Stimulated activated naive CD8-positive, alpha-beta T cell treated with anti-CD3 and anti-CD28 coated beads, Interleukin-15, amount 100 ng/mL, for 72 hours (primary cell): ENCODE measurements at regions not wholly inside any gene's neighbourhood (a gene's known extent, or its start where the extent isn't known, plus 50 kb on each side); places are given as distances from the start of the nearest gene placed in this dataset.

Source experiments
- ATAC-seq: fragments of 150-1000 bp; cut with Tn5 transposase; 2 replicates; pipeline ENCODE4 v1.10.0; 2021; ENCODE audit warnings: mild to moderate bottlenecking, moderate library complexity
- DNase-seq, 2 donors: peaks; one replicate each; pipeline ENCODE4 v3.0.0; 2021 to 2022
- H3K27ac Mint-ChIP-seq, 2 donors: one replicate each; pipeline ENCODE4 v1.8.0; 2022; ENCODE audit warnings: mild to moderate bottlenecking in 2 of 2, mixed read lengths in 2 of 2, moderate library complexity in 2 of 2
- H3K27me3 Mint-ChIP-seq: one replicate; pipeline ENCODE4 v1.8.0; 2022; ENCODE audit warnings: mixed read lengths
- H3K4me1 Mint-ChIP-seq: one replicate; pipeline ENCODE4 v1.8.0; 2022; ENCODE audit warnings: mild to moderate bottlenecking, mixed read lengths
- H3K4me3 Mint-ChIP-seq, 2 donors: one replicate each; pipeline ENCODE4 v1.8.0; 2022; ENCODE audit warnings: mild to moderate bottlenecking in 2 of 2, mixed read lengths in 2 of 2, moderate library complexity in 1 of 2
- H3K9me3 Mint-ChIP-seq, 2 donors: one replicate each; pipeline ENCODE4 v1.8.0; 2022; ENCODE audit warnings: mixed read lengths in 2 of 2

- ATAC-seq (no peak), DNase-seq (no peak)
- H3K27ac Mint-ChIP-seq: no peak overlapping the region
- H3K27me3 Mint-ChIP-seq: no peaks in the 10 kb centered on the region
- no peak overlapping the region for H3K4me3 Mint-ChIP-seq
- peaks cover 14 to 16% of the 10 kb centered on the region in 2 donors for H3K9me3 Mint-ChIP-seq
- H3K4me1 Mint-ChIP-seq: no peaks in the 10 kb centered on the region
Observed at GRCh38 chr4:52249581-52249980, 198.5 kb downstream of the SPATA18 start.

DNA sequence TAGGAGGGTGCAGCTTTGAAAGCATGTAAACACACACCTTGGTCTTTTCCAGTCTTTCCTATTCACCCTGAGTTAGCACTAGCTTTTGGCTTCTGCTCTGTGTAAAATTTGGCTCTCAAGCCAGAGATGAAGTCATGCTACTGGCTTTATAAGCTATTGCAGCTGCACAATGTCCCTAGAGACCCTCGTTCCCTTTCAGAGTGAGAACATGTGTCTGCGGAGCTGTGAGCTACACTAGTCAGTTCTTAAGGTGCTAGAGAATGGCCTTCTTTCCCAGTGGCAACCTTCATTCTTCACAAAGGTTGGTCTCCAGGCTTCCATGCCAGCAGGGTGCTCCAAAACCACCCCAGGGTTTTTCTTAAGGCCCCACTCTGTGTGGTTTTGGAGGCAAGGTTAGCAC, 199.1 kb downstream of the SPATA18 start:
- no peaks in the 10 kb centered on the region for H3K27me3 Mint-ChIP-seq
- DNase-seq (no peak), ATAC-seq (no peak)
- no peak overlapping the region for H3K27ac Mint-ChIP-seq
- no peaks in the 10 kb centered on the region for H3K4me1 Mint-ChIP-seq
- peaks cover 14 to 16% of the 10 kb centered on the region in 2 donors for H3K9me3 Mint-ChIP-seq
- H3K4me3 Mint-ChIP-seq: no peak overlapping the region

DNA sequence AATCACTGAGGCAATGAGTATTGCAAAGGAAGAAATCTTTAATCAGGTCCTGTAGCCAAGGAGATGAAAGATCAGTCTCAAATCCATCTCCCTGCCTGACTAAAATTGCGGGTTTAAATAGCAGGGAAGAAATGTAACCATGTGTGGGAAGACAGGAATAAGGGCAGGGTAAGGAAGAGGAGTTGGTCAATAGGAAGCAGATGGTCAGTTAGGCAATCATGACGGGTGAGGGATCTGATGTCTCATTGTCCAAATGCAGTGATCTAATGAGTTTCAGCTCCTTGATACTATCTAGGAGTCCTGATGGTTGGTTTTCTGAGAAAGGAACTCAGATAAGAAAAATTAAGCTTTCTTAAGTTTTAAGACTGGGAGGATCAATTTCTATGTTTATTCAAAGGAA, 200.8 kb downstream of the SPATA18 start:
- DNase-seq (no peak), ATAC-seq (no peak)
- Mint-ChIP-seq H3K4me3 (no peak overlapping the region), H3K9me3 (peaks cover 16 to 21% of the 10 kb centered on the region in 2 donors), H3K27me3 (no peaks in the 10 kb centered on the region), H3K4me1 (no peaks in the 10 kb centered on the region), H3K27ac (no peak overlapping the region)

GRCh38 chr4:52253025-52253424, 201.9 kb downstream of the SPATA18 start:
- Mint-ChIP-seq H3K4me3 (no peak overlapping the region), H3K4me1 (no peaks in the 10 kb centered on the region), H3K27me3 (no peaks in the 10 kb centered on the region), H3K27ac (no peak overlapping the region), H3K9me3 (peaks cover 16 to 21% of the 10 kb centered on the region in 2 donors)
- ATAC-seq (no peak), DNase-seq (no peak)

DNA sequence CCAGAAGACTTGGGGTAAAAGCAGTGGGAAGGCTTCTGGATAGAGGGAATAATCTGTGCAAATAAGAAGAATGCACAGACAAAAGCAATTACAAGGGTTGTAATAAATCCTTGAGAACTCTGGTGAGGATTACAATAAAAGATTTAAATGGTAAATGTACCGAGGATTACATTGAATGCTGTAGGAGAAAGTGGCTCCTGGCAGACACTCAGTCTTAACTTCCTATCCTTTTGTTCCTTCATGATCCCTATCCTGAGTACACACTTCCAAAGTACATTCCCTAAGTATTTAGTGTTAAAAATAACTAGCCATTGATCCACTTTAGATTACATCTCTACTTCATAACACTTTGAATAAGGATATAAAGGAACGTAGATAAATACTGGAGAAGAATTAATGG, 205.4 kb downstream of the SPATA18 start:
- H3K9me3 Mint-ChIP-seq: peaks cover 16 to 19% of the 10 kb centered on the region in 2 donors

DNA sequence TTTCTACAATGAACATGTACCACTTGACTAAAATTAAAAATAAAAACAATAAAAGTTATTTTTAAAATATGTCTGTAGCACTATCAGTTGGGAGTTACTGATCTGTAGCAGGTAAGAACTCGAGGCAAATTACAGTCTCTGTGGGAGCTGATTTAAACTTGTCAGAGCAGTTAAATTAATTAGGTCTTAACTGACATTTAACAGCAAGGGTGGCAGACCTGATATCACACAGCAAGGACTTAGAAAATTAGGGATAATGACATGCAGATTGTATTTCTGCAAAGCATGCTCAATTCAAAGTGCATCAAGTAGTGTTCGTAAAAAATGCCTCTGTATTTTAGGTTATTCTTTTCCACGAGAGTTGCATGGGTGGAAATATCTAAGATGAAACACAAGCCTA, 208.9 kb downstream of the SPATA18 start:
- DNase-seq (no peak), ATAC-seq (no peak)
- H3K27me3 Mint-ChIP-seq: no peaks in the 10 kb centered on the region
- H3K27ac Mint-ChIP-seq: no peak overlapping the region
- H3K4me3 Mint-ChIP-seq: no peak overlapping the region
- H3K4me1 Mint-ChIP-seq: no peaks in the 10 kb centered on the region
- H3K9me3 Mint-ChIP-seq: peaks cover 0 to 7% of the 10 kb centered on the region in 2 donors

More for the DNA sequence above, 205.4 kb downstream of the SPATA18 start:
- Mint-ChIP-seq H3K4me3 (no peak overlapping the region), H3K27me3 (no peaks in the 10 kb centered on the region), H3K4me1 (no peaks in the 10 kb centered on the region), H3K27ac (no peak overlapping the region)
- ATAC-seq (no peak), DNase-seq (no peak)

- Mint-ChIP-seq H3K4me3 (no peak overlapping the region), H3K27me3 (no peaks in the 10 kb centered on the region), H3K27ac (no peak overlapping the region), H3K9me3 (peaks cover 0 to 7% of the 10 kb centered on the region in 2 donors), H3K4me1 (no peaks in the 10 kb centered on the region)
- no peak for DNase-seq
- no peak for ATAC-seq
Observed at GRCh38 chr4:52260514-52261210, 209.6 kb downstream of the SPATA18 start.

- Mint-ChIP-seq H3K9me3 (no peaks in the 10 kb centered on the region), H3K4me1 (no peaks in the 10 kb centered on the region), H3K27me3 (no peaks in the 10 kb centered on the region), H3K27ac (no peak overlapping the region), H3K4me3 (no peak overlapping the region)
- DNase-seq (no peak), ATAC-seq (no peak)
Observed at GRCh38 chr4:52263607-52264006, 212.5 kb downstream of the SPATA18 start.

DNA sequence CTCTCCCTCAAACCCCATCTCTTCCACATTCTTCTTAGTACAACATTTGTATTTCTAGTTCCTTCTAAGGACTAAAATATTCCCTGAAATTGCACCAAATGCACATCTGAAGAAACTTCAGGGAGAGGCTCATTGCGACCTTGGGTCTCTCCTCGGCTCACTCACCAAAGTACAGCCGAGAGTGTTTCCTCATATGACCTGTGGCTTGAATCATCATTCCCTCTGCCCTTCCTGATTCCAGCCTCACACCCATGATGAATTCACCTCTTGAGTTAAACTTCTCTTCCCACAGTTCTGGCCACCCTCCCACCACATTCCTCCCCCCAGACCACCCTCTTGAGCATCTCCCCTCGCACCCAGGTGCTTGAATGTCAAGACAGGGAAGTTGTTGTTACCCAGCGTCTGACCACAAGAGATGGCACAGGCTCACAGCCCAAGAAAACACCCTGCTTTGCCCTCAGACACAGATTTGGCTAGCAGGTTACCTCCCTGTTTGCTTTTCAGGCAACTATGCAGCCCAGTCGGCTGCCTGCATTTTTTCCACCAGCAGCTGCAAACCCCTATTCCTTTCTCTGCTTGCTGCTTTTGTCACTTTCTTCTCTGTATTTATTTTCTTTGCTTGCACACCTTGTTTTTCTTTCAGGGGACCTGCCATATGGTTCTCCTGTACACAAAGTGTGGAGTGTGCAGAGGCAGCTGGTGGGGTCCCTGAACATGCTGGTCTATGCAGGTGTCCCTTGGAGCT, 214.8 kb downstream of the SPATA18 start:
- Mint-ChIP-seq H3K4me3 (no peak overlapping the region), H3K27me3 (no peaks in the 10 kb centered on the region), H3K4me1 (no peaks in the 10 kb centered on the region), H3K27ac (no peak overlapping the region), H3K9me3 (no peaks in the 10 kb centered on the region)
- ATAC-seq (no peak), DNase-seq (no peak)

GRCh38 chr4:52266537-52267137, 215.5 kb downstream of the SPATA18 start:
- Mint-ChIP-seq H3K27ac (no peak overlapping the region), H3K4me1 (no peaks in the 10 kb centered on the region)

GRCh38 chr4:52269761-52270160, 218.7 kb downstream of the SPATA18 start:
- no peak for DNase-seq
- Mint-ChIP-seq H3K4me1 (no peaks in the 10 kb centered on the region), H3K9me3 (peaks cover 10 to 15% of the 10 kb centered on the region in 2 donors), H3K27me3 (no peaks in the 10 kb centered on the region), H3K4me3 (no peak overlapping the region), H3K27ac (no peak overlapping the region)
- no peak for ATAC-seq

More at GRCh38 chr4:52266537-52267137, 215.5 kb downstream of the SPATA18 start:
- H3K9me3 Mint-ChIP-seq: no peaks in the 10 kb centered on the region
- H3K27me3 Mint-ChIP-seq: no peaks in the 10 kb centered on the region
- no peak overlapping the region for H3K4me3 Mint-ChIP-seq
- no peak for ATAC-seq
- DNase-seq: no peak

GRCh38 chr4:52273885-52274284, 222.8 kb downstream of the SPATA18 start:
- no peak overlapping the region for H3K4me3 Mint-ChIP-seq

DNA sequence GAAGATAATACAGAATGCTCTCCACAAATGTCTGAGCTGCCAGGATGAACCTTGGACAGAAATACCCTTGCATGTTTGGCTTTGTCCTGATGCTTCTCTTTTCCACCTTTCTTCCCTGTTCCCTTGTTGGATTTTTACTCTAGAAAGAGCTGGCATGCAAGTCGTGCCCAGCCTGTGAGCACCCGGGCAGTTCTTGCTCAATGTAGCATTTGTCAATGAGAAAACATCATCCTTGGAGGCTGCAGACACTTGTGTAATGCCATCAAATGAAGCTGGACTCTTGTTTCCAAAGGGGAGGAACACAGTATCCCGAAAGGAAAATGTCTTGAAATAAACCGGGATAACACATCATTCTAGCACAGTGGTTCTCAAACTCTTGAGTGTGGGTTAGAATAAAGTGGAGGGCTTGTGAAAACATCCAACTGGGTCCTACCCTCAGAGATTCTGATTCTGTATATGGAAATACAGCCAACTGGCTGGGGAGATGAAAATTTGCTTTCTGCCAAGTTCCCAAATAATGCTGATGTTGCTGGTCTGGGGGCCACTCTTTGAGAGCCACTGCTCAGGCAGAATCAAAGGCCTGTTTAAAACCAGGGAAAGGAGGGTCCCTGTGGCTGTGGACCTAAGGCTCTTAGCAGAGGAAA, 237.2 kb downstream of the SPATA18 start:
- DNase-seq: no peak

More at GRCh38 chr4:52273885-52274284, 222.8 kb downstream of the SPATA18 start:
- H3K4me1 Mint-ChIP-seq: no peaks in the 10 kb centered on the region
- no peak overlapping the region for H3K27ac Mint-ChIP-seq
- peaks cover 22 to 28% of the 10 kb centered on the region in 2 donors for H3K9me3 Mint-ChIP-seq
- ATAC-seq: no peak
- no peak for DNase-seq
- H3K27me3 Mint-ChIP-seq: no peaks in the 10 kb centered on the region

GRCh38 chr4:52290466-52290865, 239.4 kb downstream of the SPATA18 start:
- DNase-seq (no peak), ATAC-seq (no peak)
- Mint-ChIP-seq H3K27ac (peak overlapping the region in 1 of 2 donors; percentile 3), H3K27me3 (no peaks in the 10 kb centered on the region), H3K9me3 (no peaks in the 10 kb centered on the region), H3K4me3 (no peak overlapping the region), H3K4me1 (no peaks in the 10 kb centered on the region)

More for the DNA sequence above, 237.2 kb downstream of the SPATA18 start:
- H3K4me3 Mint-ChIP-seq: no peak overlapping the region
- ATAC-seq: no peak
- H3K27me3 Mint-ChIP-seq: no peaks in the 10 kb centered on the region
- H3K27ac Mint-ChIP-seq: no peak overlapping the region
- H3K9me3 Mint-ChIP-seq: no peaks in the 10 kb centered on the region
- H3K4me1 Mint-ChIP-seq: no peaks in the 10 kb centered on the region

GRCh38 chr4:52292245-52292644, 241.1 kb downstream of the SPATA18 start:
- H3K27me3 Mint-ChIP-seq: no peaks in the 10 kb centered on the region
- H3K4me3 Mint-ChIP-seq: no peak overlapping the region
- no peak for ATAC-seq

DNA sequence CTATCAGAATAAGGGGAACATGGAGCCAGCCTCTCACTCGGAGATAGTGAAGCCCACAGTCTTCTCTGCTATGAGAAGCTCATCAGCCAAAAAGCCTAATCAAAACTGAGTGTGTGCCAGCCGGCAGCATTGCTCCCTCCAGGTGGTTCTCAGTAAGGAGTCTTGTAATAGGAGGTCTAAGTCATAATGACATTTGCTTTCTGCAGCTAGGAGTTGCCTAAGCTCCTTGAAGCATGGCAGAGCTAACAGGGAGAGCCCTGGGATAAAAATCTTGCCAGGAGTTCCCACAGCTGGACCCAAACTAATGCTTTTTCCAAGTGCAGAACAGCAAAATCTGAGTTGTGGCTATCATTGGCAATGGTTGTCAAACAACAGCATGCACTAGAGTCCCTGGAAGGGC, 245.2 kb downstream of the SPATA18 start:
- H3K27ac Mint-ChIP-seq: no peak overlapping the region
- H3K4me3 Mint-ChIP-seq: no peak overlapping the region
- H3K27me3 Mint-ChIP-seq: no peaks in the 10 kb centered on the region
- DNase-seq (no peak), ATAC-seq (no peak)
- H3K4me1 Mint-ChIP-seq: no peaks in the 10 kb centered on the region
- H3K9me3 Mint-ChIP-seq: no peaks in the 10 kb centered on the region

More at GRCh38 chr4:52292245-52292644, 241.1 kb downstream of the SPATA18 start:
- Mint-ChIP-seq H3K27ac (no peak overlapping the region), H3K9me3 (no peaks in the 10 kb centered on the region), H3K4me1 (no peaks in the 10 kb centered on the region)
- DNase-seq: no peak
